ENCODE measurements at regions not wholly inside any gene's neighbourhood (a gene's known extent, or its start where the extent isn't known, plus 50 kb on each side); places are given as distances from the start of the nearest gene placed in this dataset.
A peak's percentile ranks its signal among the peaks of the same experiment; 100 is the strongest.
"Not testable (repeated sequence)": the region's sequence is repeated elsewhere in the genome, so short reads cannot be mapped to it uniquely, and the experiment has no call there.

- POLR2A ChIA-PET (ENCODE audit: unreplicated experiment) = interaction anchor here (0.7 kb wide), 1 partner anchor 97 kb away, joined by 3 read pairs; no protein-coding TSS in a partner anchor
- CTCF ChIA-PET = interaction anchor here (0.6 kb wide), 1 partner anchor 160 kb away, joined by 4 read pairs; no protein-coding TSS in a partner anchor
- peaks cover 10% of the 10 kb centered on the region; the same call in 1 of the 2 replicates for H3K4me1 ChIP-seq (replicated peaks; ENCODE audit: insufficient read depth)
- peaks cover 6% of the 10 kb centered on the region; the same call in 1 of the 2 replicates for H3K9me3 ChIP-seq (ENCODE audit: insufficient read depth, low read depth)
- no peaks in the 10 kb centered on the region for H3K9me2 ChIP-seq (ENCODE audit: insufficient read depth)
- H3K4me3 ChIP-seq = no peak overlapping the region
- intact Hi-C loops (cut with micrococcal nuclease; ENCODE audit: unreplicated experiment) = loop anchor here (5.0 kb wide), 1 partner anchor 64 kb away; no protein-coding TSS in a partner anchor
- no peak overlapping the region for H3K27ac ChIP-seq
- H3K36me3 ChIP-seq (ENCODE audit: low read depth) = no peaks in the 10 kb centered on the region
- H3K27me3 ChIP-seq (ENCODE audit: insufficient read depth, low read depth) = no peaks in the 10 kb centered on the region
- no peak overlapping the region for H2AFZ ChIP-seq
- no peaks in the 10 kb centered on the region for H3F3A ChIP-seq (ENCODE audit: insufficient read depth, low read depth)
- H3K4me2 ChIP-seq = no peak overlapping the region
- H4K20me1 ChIP-seq (ENCODE audit: insufficient read depth) = no peaks in the 10 kb centered on the region
- DNase-seq = peak in 1 of 2 experiments; percentile 30
- TF ChIP-seq EZH2 (IDR thresholded peaks at IDR 0.05; ENCODE audit: low read depth) = no peak
- TF ChIP-seq, protein P1, sequence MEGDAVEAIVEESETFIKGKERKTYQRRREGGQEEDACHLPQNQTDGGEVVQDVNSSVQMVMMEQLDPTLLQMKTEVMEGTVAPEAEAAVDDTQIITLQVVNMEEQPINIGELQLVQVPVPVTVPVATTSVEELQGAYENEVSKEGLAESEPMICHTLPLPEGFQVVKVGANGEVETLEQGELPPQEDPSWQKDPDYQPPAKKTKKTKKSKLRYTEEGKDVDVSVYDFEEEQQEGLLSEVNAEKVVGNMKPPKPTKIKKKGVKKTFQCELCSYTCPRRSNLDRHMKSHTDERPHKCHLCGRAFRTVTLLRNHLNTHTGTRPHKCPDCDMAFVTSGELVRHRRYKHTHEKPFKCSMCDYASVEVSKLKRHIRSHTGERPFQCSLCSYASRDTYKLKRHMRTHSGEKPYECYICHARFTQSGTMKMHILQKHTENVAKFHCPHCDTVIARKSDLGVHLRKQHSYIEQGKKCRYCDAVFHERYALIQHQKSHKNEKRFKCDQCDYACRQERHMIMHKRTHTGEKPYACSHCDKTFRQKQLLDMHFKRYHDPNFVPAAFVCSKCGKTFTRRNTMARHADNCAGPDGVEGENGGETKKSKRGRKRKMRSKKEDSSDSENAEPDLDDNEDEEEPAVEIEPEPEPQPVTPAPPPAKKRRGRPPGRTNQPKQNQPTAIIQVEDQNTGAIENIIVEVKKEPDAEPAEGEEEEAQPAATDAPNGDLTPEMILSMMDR (conservative IDR thresholded peaks at IDR 0.05) = no peak
- BruUV-seq (replicated peaks) = no TSS peak
- no peaks in the 10 kb centered on the region for H3K79me2 ChIP-seq (ENCODE audit: low read depth)
Observed at GRCh38 chr3:118536764-118537163, 497.9 kb downstream of the IGSF11 start.

DNA sequence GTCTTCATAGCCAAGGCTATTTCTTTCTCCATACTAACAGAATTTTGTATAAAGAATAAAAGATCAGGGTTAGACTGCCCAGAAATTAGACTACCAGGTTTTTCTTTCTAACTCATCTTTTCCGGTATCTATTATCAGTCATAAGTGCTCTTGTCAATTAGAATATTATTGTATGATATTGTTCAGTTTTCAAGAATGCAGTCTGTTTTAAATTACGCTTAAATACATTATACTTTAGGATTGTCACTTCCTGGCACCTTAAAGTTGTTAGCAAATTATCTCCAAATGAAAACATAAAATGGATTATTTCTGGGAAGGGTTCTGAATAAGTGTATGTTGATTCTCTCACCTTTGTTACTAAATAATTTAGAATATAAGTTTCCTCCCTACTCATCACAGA lies 497.2 kb downstream of the IGSF11 start:
- Histone ChIP-seq H3F3A (ENCODE audit: insufficient read depth, low read depth) (no peaks in the 10 kb centered on the region), H3K4me3 (no peak overlapping the region), H3K4me1 (replicated peaks; ENCODE audit: insufficient read depth) (peaks cover 10% of the 10 kb centered on the region; the same call in 1 of the 2 replicates), H2AFZ (no peak overlapping the region), H3K27ac (no peak overlapping the region), H4K20me1 (ENCODE audit: insufficient read depth) (no peaks in the 10 kb centered on the region), H3K9me3 (ENCODE audit: insufficient read depth, low read depth) (peaks cover 6% of the 10 kb centered on the region; the same call in 1 of the 2 replicates), H3K9me2 (ENCODE audit: insufficient read depth) (no peaks in the 10 kb centered on the region), H3K79me2 (ENCODE audit: low read depth) (no peaks in the 10 kb centered on the region), H3K27me3 (ENCODE audit: insufficient read depth, low read depth) (no peaks in the 10 kb centered on the region), H3K4me2 (no peak overlapping the region), H3K36me3 (ENCODE audit: low read depth) (no peaks in the 10 kb centered on the region)
- BruUV-seq (replicated peaks) = no TSS peak
- TF ChIP-seq EZH2 (IDR thresholded peaks at IDR 0.05; ENCODE audit: low read depth) = no peak
- TF ChIP-seq, protein P1 (conservative IDR thresholded peaks at IDR 0.05) = no peak
- DNase-seq = no peak
- intact Hi-C loops (cut with micrococcal nuclease; ENCODE audit: unreplicated experiment) = loop anchor here (5.0 kb wide), 1 partner anchor 65 kb away; no protein-coding TSS in a partner anchor
- CTCF ChIA-PET = no interaction called here
- POLR2A ChIA-PET (ENCODE audit: unreplicated experiment) = no interaction called here

- ChIA-PET POLR2A (ENCODE audit: unreplicated experiment) (no interaction called here), CTCF (no interaction called here)
Observed at GRCh38 chr3:118538187-118538586, 496.5 kb downstream of the IGSF11 start.

GRCh38 chr3:118539820-118540447 lies 494.7 kb downstream of the IGSF11 start:
- H3K4me1 ChIP-seq (replicated peaks; ENCODE audit: insufficient read depth) = peaks cover 17% of the 10 kb centered on the region
- not testable (repeated sequence) for BruUV-seq (replicated peaks)

More at GRCh38 chr3:118538187-118538586, 496.5 kb downstream of the IGSF11 start:
- H3F3A ChIP-seq (ENCODE audit: insufficient read depth, low read depth) = no peaks in the 10 kb centered on the region
- H3K9me3 ChIP-seq (ENCODE audit: insufficient read depth, low read depth) = peaks cover 6% of the 10 kb centered on the region; the same call in 1 of the 2 replicates
- no peak overlapping the region for H3K4me3 ChIP-seq
- no peaks in the 10 kb centered on the region for H3K9me2 ChIP-seq (ENCODE audit: insufficient read depth)
- no peak overlapping the region for H3K4me2 ChIP-seq
- H3K27ac ChIP-seq = no peak overlapping the region
- intact Hi-C loops (cut with micrococcal nuclease; ENCODE audit: unreplicated experiment) = loop anchor here (5.0 kb wide), 1 partner anchor 66 kb away; no protein-coding TSS in a partner anchor
- TF ChIP-seq EZH2 (IDR thresholded peaks at IDR 0.05; ENCODE audit: low read depth) = no peak
- TF ChIP-seq, protein P1 (conservative IDR thresholded peaks at IDR 0.05) = no peak
- H2AFZ ChIP-seq = no peak overlapping the region
- no peaks in the 10 kb centered on the region for H3K27me3 ChIP-seq (ENCODE audit: insufficient read depth, low read depth)
- H3K36me3 ChIP-seq (ENCODE audit: low read depth) = no peaks in the 10 kb centered on the region
- BruUV-seq (replicated peaks) = no TSS peak
- DNase-seq = no peak
- peaks cover 10% of the 10 kb centered on the region; the same call in 1 of the 2 replicates for H3K4me1 ChIP-seq (replicated peaks; ENCODE audit: insufficient read depth)
- H4K20me1 ChIP-seq (ENCODE audit: insufficient read depth) = no peaks in the 10 kb centered on the region
- no peaks in the 10 kb centered on the region for H3K79me2 ChIP-seq (ENCODE audit: low read depth)

DNA sequence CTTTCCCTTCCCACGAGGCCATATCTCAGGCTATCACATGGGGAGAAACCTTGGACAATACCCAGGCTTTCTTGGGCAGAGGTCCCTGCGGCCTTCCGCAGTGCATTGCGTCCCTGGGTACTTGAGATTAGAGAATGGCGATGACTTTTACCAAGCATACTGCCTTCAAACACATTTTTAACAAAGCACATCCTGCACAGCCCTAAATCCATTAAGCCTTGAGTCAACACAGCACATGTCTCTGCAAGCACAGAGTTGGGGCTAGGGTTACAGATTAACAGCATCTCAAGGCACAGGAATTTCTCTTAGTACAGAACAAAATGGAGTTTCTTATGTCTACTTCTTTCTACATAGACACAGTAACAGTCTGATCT lies 494.2 kb downstream of the IGSF11 start:
- peaks cover 17% of the 10 kb centered on the region for H3K4me1 ChIP-seq (replicated peaks; ENCODE audit: insufficient read depth)
- POLR2A ChIA-PET (ENCODE audit: unreplicated experiment); H3K79me2 ChIP-seq (ENCODE audit: low read depth); H3K9me2 ChIP-seq (ENCODE audit: insufficient read depth); H4K20me1 ChIP-seq (ENCODE audit: insufficient read depth); H3K4me2 ChIP-seq; H2AFZ ChIP-seq; H3K27me3 ChIP-seq (ENCODE audit: insufficient read depth, low read depth); H3K9me3 ChIP-seq (ENCODE audit: insufficient read depth, low read depth); CTCF ChIA-PET; H3F3A ChIP-seq (ENCODE audit: insufficient read depth, low read depth); H3K36me3 ChIP-seq (ENCODE audit: low read depth); BruUV-seq (replicated peaks); H3K4me3 ChIP-seq; H3K27ac ChIP-seq; intact Hi-C loops (cut with micrococcal nuclease; ENCODE audit: unreplicated experiment); DNase-seq: not testable (repeated sequence)

More at GRCh38 chr3:118539820-118540447, 494.7 kb downstream of the IGSF11 start:
- intact Hi-C loops (cut with micrococcal nuclease; ENCODE audit: unreplicated experiment) = loop anchor here (5.0 kb wide), 1 partner anchor 68 kb away; no protein-coding TSS in a partner anchor
- H3K27me3 ChIP-seq (ENCODE audit: insufficient read depth, low read depth); H3K4me3 ChIP-seq; H3K27ac ChIP-seq; H4K20me1 ChIP-seq (ENCODE audit: insufficient read depth); H3K36me3 ChIP-seq (ENCODE audit: low read depth); H2AFZ ChIP-seq; H3K9me3 ChIP-seq (ENCODE audit: insufficient read depth, low read depth); H3K9me2 ChIP-seq (ENCODE audit: insufficient read depth); H3K4me2 ChIP-seq; CTCF ChIA-PET; POLR2A ChIA-PET (ENCODE audit: unreplicated experiment); H3K79me2 ChIP-seq (ENCODE audit: low read depth); H3F3A ChIP-seq (ENCODE audit: insufficient read depth, low read depth); DNase-seq: not testable (repeated sequence)

Data from PC-9 (cell line).